ENCODE measurements at regions not wholly inside any gene's neighbourhood (a gene's known extent, or its start where the extent isn't known, plus 50 kb on each side); places are given as distances from the start of the nearest gene placed in this dataset.
"Not testable (repeated sequence)": the region's sequence is repeated elsewhere in the genome, so short reads cannot be mapped to it uniquely, and the experiment has no call there.

- no peak for TF ChIP-seq CTCF (IDR thresholded peaks at IDR 0.05; ENCODE audit: borderline replicate concordance, control extremely low read depth, extremely low read depth, insufficient read depth, missing control alignments)
- no peak for DNase-seq (ENCODE audit: low spot score)
- in situ Hi-C loops (cut with MboI; ENCODE audit: low sequenced_read_pairs, unreplicated experiment), result no loop called here
These were observed 298.4 kb downstream of the INHBA start for GRCh38 chr7:41404375-41405074.

- TF ChIP-seq CTCF (IDR thresholded peaks at IDR 0.05; ENCODE audit: borderline replicate concordance, control extremely low read depth, extremely low read depth, insufficient read depth, missing control alignments), result no peak
- no peak for DNase-seq (ENCODE audit: low spot score)
- in situ Hi-C loops (cut with MboI; ENCODE audit: low sequenced_read_pairs, unreplicated experiment), result no loop called here
These were observed 299.6 kb downstream of the INHBA start for GRCh38 chr7:41403291-41403690.

GRCh38 chr7:41401833-41402232, 301.1 kb downstream of the INHBA start:
- no peak for DNase-seq (ENCODE audit: low spot score)
- in situ Hi-C loops (cut with MboI; ENCODE audit: low sequenced_read_pairs, unreplicated experiment), result no loop called here
- no peak for TF ChIP-seq CTCF (IDR thresholded peaks at IDR 0.05; ENCODE audit: borderline replicate concordance, control extremely low read depth, extremely low read depth, insufficient read depth, missing control alignments)

- DNase-seq (ENCODE audit: low spot score), result no peak
- TF ChIP-seq CTCF (IDR thresholded peaks at IDR 0.05; ENCODE audit: borderline replicate concordance, control extremely low read depth, extremely low read depth, insufficient read depth, missing control alignments), result no peak
- in situ Hi-C loops (cut with MboI; ENCODE audit: low sequenced_read_pairs, unreplicated experiment), result no loop called here
These were observed 303.7 kb downstream of the INHBA start for GRCh38 chr7:41399171-41399570.

DNA sequence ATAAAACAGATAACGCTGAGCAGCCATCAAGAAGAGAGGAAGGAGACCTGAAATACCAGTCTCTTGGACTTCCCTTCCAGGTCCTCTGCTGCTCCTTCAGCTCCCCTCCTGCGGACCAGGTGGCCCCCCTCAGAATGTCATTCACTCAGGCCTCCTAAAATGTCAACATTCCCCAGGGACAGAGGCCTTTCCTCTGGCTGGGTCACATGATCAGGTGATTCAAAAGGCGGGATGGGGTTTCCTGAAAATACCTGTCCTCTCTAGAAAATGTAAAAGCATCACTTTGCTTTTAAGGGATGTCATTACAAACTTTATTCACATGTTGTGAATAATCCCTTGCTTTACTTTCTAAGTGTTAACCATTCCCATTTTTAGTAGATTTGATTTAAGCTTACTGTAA, 311.1 kb downstream of the INHBA start:
- in situ Hi-C loops (cut with MboI; ENCODE audit: low sequenced_read_pairs, unreplicated experiment), result no loop called here

GRCh38 chr7:41388933-41389332, 314.0 kb downstream of the INHBA start:
- in situ Hi-C loops (cut with MboI; ENCODE audit: low sequenced_read_pairs, unreplicated experiment); DNase-seq (ENCODE audit: low spot score): not testable (repeated sequence)

More for the DNA sequence above, 311.1 kb downstream of the INHBA start:
- DNase-seq (ENCODE audit: low spot score), result no peak
- TF ChIP-seq CTCF (IDR thresholded peaks at IDR 0.05; ENCODE audit: borderline replicate concordance, control extremely low read depth, extremely low read depth, insufficient read depth, missing control alignments), result no peak

- in situ Hi-C loops (cut with MboI; ENCODE audit: low sequenced_read_pairs, unreplicated experiment), result no loop called here
- no peak for TF ChIP-seq CTCF (IDR thresholded peaks at IDR 0.05; ENCODE audit: borderline replicate concordance, control extremely low read depth, extremely low read depth, insufficient read depth, missing control alignments)
- DNase-seq (ENCODE audit: low spot score), result no peak
These were observed 316.9 kb downstream of the INHBA start for GRCh38 chr7:41385996-41386395.

All from GM13976 (cell line).